NCI-H1417 (cell line): ENCODE measurements at regions not wholly inside any gene's neighbourhood (a gene's known extent, or its start where the extent isn't known, plus 50 kb on each side); places are given as distances from the start of the nearest gene placed in this dataset.
"Not testable (repeated sequence)": the region's sequence is repeated elsewhere in the genome, so short reads cannot be mapped to it uniquely, and the experiment has no call there.

Experiments used
- DNase-seq, 3 experiments: peaks; one replicate each; lab custom pipeline; 2025; lab: John Stamatoyannopoulos, UW

DNA sequence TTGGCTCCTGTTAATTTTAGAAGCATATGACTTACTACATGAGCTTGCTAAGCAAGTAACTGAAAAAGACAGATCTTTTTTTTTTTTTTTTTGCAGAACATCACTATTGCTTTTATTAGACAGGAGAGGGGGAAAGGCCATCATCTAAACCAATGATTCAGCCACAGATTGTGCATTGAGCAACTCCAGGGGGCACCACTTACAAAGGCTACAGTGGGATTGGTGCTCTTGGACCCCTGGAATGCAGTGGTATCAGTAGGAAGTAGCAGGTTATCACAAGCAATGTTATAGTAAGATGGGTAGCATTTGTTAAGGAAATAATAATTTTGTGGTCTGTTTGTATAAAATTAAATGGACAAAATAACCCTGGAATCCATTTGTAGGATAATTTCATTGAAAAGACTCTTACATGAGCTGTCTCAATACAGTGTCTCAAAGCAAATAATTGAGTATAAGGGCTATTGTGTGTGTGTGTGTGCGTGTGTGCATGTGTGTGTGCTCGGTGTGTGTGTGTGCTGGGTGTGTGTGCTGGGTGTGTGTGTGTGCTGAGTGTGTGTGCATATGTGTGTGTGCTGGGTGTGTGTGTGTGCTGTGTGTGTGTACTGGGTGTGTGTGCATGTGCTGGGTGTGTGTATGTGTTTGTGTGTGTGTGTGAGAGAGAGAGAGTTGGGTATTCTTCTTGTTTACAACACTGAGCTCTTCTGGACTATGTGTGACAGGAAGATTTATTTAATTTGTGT lies 296.3 kb downstream of the PCDH7 start:
- no peak for DNase-seq

DNA sequence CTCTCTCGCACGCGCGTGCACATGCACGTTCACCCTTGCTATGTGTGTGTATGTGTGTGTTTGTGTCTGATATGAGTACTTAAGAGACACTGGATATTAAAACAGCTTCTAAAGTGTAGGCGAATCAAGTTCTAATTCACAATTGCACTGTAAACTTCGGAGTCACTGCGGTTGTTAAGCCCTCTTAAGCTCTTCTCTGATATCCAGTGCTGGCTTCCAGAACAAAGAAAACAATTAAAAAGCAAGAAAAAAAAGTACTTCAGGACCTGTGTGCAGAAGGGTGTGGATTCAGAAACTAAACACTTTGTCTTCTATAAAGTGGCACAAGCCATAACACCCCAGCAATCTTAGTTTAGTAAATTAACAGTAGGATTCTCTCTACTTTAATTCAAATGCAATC lies 300.2 kb downstream of the PCDH7 start:
- DNase-seq, result peak in 1 of 3 experiments; percentile 15

DNA sequence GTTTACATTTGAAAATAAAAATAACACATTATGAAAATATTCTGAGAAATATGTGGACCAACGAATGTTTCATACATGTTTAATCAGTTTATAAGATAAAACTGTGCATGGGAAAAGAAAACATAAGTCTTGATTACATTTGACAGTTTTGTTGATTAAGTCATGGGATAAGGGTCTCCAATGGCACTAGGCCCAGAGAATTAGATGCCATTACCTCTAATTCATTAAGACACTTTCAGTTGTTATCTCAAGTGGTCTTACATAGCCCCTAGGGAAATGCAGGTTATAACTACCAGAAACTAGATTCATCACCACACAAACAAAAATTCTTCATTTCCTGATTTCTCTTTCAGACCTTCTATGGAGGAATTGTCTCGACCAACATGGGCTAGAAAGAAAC lies 300.8 kb downstream of the PCDH7 start:
- DNase-seq, result peak in 1 of 3 experiments; percentile 15

DNA sequence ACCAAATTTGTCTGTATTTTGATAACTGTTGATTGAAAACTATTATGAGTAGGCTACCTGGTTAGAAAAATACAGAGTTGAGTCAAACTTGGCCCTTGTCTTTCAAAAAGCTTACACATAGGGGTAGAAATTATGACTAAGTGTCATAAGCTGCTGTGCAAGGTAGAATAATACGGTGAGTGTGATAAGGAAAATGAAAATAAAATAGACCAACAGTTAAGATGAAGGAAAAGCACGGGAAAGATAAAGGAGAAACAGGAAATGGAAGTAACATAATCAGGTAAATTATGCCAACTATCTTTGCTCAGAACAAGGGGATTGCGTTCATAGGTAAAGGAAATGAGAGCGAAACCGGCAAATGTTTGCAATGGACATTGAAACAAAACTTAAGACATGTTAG lies 302.5 kb downstream of the PCDH7 start:
- no peak for DNase-seq

DNA sequence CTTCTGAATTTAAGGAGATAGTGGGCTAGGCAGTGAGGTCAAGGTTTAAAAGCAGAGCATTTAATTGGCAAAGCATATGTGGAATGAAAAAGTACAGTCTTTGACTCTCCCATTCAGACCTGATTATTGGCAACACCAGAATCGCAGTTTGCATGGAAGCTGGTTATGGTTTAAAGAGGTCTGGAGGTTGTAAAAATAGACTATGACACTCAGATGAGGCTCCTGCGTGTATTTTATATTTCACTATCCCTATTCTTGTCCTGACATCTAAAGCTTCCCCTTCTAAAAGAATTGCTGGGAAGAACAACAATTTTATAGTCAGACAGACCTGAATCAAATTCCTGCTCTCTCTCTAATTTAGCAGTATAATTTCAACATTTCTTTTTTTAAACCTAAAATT lies 302.9 kb downstream of the PCDH7 start:
- DNase-seq, result no peak

DNA sequence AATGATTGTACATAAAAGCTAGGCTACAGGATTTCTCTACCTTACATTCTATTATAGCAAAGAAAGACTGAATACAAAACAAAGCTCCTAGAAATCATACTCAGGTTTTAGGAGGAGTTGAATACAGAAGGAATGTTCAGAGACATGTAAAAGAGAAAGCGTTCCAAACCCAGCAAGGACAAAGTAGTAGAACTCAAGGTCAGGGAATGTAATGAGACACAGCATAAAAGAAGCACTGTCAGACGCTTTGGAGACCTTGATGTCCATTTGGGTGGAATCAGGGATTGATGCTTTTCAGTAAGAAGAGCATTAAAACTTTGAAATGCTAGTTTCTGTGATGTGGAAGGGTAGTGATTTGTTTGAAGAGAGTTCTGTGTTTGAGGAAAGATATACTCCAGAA lies 303.6 kb downstream of the PCDH7 start:
- no peak for DNase-seq

DNA sequence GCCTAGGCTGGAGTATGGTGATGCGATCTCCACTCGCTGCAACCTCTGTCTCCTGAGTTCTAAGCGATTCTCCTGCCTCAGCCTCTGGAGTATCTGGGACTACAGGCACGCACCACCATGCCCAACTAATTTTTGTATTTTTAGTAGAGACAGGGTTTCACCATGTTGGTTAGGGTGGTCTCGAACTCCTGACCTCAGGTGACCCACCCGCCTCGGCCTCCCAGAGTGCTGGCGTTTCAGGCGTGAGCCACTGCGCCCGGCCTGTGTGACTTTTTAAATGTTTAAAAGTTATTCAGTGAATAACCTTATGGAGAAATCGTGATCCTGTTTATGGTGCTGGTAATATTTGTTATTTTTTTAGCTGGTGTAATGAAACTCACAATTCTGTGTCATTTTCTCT lies 304.6 kb downstream of the PCDH7 start:
- DNase-seq, result not testable (repeated sequence)

DNA sequence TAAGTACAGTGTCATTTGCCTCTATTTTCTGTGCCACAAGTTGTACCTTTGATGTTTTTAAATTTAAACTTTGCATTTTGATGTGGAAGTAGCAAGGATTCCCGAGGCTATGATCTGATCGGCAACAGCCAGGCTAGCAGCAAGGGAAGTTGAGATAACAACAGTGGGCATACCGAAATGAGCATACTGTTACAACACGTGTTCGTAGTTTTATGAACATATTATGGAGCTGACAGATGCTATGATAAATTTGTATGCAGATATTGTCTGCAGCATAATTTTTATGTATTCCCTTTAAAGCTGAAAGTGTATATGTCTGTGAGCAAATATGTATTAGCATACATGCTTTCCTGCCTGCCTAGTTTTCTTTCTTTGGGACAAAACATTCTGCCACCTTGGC lies 306.1 kb downstream of the PCDH7 start:
- no peak for DNase-seq

DNA sequence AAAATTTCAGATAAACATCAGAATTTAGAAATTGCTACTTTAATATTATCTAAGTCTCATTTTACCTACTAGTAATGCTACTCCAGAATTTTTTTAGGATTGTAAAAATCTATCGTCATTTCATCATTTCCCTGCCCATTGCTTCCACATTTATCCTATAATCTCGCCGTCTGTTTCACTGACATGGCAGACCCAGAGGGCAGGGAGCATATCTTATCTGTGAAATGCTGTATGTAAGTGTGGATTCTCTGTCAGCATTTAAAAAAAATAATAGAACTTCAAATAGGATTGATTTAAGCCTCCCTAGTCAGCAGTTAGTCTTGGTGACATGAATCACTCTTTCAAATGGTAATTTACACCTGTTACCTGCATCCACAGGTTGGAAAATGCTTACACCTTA lies 314.4 kb downstream of the PCDH7 start:
- peak in 1 of 3 experiments; percentile 4 for DNase-seq

DNA sequence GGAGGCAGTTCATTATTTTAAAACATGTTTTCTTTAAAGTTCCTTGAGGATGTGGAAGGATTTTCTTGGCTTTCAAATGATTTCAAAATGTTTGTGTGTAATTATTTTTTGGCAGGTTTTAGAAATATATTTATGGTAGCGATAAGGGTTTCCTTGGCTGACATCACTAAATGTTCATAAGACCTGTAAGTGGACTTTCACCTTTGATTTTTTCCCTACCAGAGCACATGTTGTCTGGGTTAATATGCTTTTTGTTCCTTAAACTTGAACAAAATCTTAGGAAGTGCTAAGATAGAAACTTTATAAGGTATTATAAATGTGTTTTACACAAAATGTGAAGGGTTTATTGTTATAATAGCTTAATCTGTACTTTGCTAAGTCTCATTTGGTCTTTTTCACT lies 315.6 kb downstream of the PCDH7 start:
- no peak for DNase-seq

DNA sequence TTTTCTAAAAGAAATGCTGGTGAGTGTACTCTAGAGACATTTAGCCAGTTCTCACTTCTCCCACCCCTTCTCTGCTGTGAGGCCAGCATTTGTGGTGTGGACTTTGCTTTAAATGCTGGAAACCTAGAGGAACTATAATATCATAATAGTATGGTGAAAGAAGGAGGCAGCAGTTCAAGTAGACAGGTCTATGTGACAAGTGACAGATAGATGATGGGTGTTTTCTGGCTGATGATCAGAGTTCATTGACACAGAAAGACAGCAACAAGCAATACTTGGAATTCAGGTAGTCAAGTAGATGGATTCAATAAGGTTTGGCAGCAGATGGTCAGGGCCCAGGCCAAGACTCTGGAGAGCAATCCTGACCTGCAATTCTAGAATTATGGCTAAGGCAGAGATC lies 317.5 kb downstream of the PCDH7 start:
- no peak for DNase-seq

DNA sequence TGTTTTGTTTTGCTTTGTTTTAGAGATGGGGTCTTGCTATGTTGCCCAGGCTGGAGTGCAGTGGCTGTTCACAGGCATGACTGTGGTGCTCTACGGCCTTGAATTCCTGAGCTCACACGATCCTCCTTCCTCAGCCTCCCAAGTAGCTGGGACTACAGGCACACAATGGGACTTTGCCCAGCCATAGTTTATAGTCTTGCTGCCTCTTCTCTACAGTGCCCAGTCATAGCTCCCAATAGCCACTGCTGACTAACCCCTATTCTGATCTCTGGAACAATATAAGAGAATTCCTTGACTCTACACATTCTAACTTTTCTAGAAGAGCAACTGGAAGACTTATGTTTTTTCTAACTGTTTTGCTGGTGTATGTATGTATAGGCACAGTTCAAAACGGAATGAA lies 319.2 kb downstream of the PCDH7 start:
- DNase-seq, result no peak

DNA sequence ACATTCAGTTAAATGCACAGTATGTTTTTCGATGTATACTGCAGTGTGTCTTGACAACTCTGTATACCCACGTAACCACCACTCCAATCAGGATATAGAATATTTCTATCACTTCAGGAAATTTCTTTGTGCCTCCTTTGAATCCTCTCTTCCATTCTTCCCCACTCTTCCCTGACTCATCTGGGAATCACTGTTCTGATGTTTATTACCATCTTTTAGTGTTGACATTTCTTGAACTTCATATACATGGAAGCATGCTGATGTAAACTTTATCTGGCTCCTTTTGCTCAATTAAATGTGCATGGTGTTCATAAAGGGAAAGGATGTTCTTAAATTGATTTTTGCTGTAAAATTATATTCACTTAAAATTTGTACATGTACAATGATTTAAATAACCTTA lies 319.9 kb downstream of the PCDH7 start:
- no peak for DNase-seq

DNA sequence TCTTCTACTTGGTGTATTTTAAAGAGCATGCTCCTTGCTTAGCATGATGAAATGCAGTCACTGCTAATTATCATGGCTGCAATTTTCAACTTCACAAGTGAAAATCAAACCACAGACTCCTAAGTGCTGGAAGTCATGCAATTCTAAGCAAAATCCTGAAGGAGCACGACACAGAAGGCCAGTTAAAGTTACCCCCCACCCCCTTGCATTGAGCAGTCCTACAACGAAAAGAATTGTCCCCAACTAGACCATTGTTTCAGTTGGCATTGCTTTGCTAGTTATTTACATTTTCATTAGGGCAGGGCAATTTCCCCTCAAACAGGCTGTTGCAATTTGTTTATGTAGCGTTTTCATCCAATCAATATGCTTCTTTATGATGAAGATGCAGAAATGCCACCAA lies 321.2 kb downstream of the PCDH7 start:
- no peak for DNase-seq

DNA sequence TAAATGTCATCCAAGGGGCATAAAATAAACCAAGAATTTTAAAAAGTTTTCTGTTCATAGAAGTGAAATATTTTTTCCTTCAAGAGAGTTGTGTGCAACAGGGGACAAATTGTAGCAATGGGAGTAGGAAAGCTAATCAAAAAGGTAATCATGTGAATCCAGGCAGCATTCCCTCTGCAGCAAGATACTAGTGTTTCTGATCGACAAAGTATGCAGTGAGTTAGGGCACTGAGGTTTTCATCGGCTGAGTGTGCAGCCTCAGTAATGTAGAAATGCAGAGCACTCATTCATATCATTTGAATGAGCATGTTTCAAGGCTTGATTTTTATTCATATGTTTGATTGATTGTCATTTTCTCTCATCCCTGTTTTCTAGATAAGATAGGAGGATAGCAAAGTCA lies 321.7 kb downstream of the PCDH7 start:
- no peak for DNase-seq

DNA sequence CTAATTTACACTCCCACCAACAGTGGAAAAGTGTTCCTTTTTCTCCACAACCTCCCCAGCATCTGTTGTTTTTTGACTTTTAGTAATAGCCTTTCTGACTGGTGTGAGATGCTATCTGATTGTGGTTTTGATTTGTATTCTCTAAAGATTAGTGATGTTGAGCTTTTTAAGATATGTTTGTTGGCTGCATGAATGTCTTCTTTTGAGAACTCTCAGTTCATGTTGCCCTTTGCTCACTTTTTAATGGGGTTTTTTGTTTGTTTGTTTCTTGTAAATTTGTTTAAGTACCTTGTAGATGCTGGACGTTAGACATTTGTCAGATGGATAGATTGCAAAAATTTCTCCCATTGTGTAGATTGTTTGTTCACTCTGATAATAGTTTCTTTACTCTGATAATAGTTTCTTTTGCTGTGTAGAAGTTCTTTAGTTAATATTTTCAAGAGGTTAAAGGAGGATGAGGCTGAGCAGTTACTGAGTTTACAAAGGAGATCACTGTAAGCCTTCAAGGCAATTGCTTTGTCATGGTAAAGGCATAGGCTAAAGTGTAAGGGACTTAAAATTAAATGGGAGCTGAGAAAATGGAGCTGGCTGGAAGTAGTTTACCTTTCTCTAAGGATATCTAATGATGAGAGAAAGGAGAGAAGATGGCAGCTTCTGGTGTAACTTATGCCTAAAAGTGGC lies 323.4 kb downstream of the PCDH7 start:
- DNase-seq, result no peak

DNA sequence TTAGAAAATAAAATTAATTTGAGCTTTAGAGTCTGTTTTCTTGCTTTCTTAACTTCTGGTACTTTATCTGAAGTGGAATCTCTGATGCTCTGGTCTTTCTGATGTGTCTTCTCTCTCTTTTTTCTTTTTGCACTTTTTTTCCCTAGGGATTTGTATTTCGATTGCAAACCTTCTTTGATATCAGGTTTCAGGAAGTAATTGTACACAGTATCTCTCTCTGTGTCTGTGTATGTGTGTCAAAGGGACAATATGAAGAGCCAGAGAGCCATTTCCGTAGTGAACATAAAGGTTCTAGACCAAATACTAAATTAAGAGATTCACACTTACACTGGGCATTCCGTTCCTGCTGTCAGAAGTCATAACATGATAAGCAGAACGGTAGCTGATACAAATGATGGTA lies 325.0 kb downstream of the PCDH7 start:
- no peak for DNase-seq

DNA sequence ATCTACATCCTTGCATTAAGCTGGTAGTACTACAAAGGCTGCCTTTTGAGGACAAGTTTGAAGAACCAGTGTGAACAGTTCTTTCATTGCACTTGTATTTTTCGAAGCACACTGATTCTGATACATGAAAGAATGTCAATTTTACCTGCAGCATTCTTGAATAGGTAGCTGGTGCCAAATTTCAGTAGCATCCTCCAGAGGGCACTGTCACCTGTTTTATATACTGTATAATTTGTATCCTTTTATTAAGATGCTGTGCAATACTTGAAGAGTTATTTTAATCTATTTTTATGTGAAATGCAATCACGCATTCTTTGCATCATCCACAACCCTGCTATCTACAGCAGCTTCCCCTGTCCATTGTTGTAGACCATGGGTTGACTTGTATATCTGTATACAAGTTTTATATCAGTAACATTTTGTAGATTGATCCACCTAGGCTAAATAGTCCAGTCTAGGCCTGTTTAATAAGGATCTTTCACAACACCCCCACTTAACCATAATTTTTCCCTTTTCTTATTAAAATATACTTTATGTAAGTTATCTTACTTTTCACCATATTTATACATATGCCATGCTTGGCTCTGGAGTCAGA lies 325.7 kb downstream of the PCDH7 start:
- DNase-seq, result peak in 2 of 3 experiments; percentile 13 to 67

DNA sequence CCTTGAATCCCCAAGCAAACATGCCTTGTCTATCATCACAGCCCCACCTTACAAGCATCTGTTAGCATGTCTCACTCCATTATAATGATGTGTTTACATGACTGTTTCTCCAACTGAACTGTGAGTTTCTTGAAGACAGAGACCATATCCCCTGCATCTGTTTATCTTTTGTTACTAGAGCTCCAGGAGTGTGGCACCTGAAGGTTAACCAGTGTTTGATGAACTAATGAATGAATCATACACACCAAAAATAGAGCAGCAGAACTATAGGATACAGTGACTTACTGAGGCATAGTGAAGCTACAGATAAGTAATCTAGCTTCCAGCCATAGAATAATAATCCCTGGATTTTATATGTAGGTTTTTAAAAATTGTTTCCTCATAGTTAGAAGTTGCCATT lies 331.0 kb downstream of the PCDH7 start:
- no peak for DNase-seq

DNA sequence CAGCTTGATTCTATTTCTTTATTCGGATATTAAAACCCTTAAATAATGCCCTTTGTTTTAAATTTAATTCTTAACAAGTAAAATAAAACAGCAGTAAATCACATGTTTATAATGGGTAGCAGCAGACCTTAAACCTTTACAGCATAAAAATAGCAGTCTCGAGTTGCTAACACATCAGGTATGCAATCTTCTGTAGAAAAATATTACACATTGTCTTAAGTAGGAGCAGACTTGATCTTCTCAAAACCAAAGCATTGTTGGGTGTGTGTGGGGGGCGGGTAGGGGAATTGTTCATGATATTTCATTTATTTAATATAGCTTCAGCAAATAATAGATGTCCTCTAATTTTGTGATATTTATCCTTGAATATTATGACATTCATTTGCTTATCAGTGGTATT lies 331.4 kb downstream of the PCDH7 start:
- no peak for DNase-seq

DNA sequence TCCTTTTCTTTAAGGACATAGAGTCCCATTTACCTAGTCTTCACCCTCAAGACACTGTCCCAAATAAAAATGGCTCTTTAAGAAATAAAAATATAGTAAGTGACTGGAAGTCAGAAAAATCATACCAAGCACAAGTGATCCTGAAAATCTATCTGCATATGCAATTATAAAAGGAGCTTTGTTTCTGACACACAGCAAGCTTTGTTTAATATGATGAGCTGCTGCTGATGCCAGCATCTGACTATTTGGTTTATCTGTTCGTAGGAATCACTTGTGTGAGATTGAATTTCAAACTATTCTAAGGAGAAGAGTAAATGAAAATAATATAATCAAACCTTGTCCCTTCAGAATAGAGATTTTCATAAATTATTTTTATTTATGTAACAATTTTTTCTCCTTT lies 332.4 kb downstream of the PCDH7 start:
- no peak for DNase-seq

DNA sequence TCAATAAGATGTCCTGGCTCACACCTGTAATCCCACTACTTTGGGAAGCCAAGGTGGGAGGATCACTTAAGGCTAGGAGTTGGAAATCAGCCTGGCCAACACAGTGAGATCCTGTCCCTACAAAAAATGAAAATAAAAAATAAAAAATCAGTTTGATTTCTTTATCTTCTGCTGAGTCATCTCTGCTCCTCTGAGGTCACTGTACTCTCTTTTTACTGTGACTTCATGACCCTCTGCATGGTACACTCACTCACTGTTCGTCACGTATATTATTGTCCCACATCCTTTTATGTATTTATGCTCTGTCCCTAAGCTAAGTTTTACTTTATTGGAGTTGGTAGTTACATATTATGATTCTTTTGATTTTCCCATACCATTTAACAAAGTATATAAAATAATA lies 333.3 kb downstream of the PCDH7 start:
- no peak for DNase-seq

DNA sequence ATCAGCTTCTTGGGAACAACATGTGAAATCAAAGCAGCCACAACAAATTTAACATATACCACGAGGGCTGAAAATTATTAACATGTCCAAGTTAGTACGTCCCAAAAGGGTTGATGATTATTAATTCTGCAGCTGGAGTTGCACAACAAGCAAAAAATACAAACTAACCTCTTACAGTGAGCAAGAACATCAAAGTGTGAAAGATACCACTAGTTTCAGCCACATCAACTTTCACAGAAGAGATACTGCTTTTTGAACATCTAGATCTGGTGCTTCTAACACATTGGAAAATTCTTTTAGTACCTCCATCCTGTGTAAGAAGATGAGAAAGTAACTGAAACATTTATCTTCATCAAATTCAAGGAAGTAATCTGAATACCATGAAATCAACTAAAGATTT lies 334.1 kb downstream of the PCDH7 start:
- DNase-seq, result no peak

DNA sequence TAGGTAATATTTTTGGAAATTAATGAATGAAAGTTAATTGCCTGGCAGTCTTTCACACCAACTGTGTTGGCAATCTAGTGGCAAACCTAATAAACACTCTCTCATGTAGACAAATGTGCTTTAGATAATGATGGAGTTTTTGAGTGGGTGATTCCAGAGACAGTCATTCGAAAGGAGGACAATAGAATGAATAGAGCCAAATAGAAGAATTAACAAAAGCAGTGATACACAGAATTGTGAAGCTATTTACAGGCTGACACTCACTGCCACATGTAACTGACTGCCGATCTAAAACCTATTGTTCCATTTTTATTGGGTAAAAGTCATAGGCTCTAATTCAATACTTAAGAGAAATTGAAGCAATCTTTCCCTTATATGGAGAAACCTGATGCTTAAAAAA lies 338.5 kb downstream of the PCDH7 start:
- peak in 1 of 3 experiments; percentile 25 for DNase-seq
